ENCODE measurements at regions not wholly inside any gene's neighbourhood (a gene's known extent, or its start where the extent isn't known, plus 50 kb on each side); places are given as distances from the start of the nearest gene placed in this dataset.

DNA sequence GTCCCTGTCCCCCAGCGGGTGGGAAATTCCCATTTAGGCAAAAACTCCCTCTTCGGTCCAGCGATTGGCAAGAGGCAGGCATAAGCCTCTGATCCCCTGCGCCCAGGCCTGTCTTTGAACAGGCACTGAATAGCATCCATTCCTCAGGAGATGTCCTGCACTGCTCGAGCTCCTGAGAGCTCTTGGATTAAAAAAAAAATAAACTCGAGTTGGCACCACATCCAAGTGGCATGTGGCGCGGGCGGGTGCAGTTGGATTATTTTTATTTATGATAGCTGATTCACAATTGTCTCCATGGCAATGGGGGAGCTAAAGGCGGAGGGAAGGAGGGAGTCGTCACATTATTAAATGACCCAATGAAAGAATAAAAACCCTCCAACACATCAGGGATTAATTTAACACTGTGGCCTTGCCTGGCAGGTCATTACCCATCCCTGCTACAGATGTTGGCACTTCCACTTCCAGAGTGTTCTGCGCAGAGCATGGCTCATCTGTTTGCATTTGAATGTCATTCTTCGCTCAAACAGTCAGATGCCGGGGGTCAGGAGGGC is 207.2 kb downstream of the AACS start:
- DNase-seq (ENCODE audit: extremely low read depth, low read depth): no peak
- TF ChIP-seq CTCF (IDR thresholded peaks at IDR 0.05; ENCODE audit: low read depth, low read length, missing control alignments): no peak
- no peak overlapping the region for H3K4me3 ChIP-seq (replicated peaks; ENCODE audit: low read depth, low read length)

DNA sequence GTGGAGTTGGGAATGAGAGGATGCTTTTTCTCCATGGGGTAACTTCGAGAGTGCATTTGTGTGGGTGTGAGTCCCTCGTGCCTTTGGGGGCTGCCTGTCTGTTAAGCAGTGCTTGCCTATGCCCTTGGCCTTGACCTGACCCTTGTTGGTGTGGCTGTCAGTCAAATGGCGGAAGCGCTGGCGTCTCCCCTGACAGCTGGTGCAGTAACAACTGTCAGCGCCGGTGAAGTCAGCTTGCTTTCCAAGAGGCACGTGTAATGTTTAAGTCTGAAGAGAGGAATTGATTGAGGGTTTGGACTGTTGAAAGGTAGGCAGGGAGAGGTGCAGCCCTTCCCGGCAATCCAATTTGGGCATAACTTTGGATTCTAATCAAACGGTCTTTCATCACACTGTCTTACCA is 211.3 kb downstream of the AACS start:
- TF ChIP-seq CTCF (IDR thresholded peaks at IDR 0.05; ENCODE audit: low read depth, low read length, missing control alignments): no peak
- H3K4me3 ChIP-seq (replicated peaks; ENCODE audit: low read depth, low read length): no peak overlapping the region
- DNase-seq (ENCODE audit: extremely low read depth, low read depth): no peak

- DNase-seq (ENCODE audit: extremely low read depth, low read depth): no peak
- no peak overlapping the region for H3K4me3 ChIP-seq (replicated peaks; ENCODE audit: low read depth, low read length)
These were observed 215.5 kb downstream of the AACS start for GRCh38 chr12:125280482-125281377.

DNA sequence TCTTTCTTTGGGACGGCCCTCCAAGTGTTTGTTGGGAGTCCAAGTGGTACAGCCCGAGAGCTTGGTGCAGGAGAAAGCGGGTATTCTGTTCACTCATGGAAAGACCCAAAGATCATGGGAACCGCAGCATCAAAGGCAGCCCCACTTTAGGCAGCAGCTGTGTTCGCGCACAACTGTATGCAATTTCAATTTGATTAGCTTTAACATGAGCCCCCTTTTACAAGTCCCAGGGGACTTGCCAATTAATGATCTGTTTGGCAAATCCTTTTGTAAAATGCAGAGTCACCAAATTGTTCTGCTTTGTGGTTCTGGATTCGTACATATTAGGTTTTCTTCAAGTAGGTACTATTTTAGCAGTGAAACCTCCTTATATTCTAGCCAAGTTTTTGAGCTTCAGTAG is 217.7 kb downstream of the AACS start:
- no peak for DNase-seq (ENCODE audit: extremely low read depth, low read depth)
- no peak overlapping the region for H3K4me3 ChIP-seq (replicated peaks; ENCODE audit: low read depth, low read length)
- TF ChIP-seq CTCF (IDR thresholded peaks at IDR 0.05; ENCODE audit: low read depth, low read length, missing control alignments): no peak

More at GRCh38 chr12:125280482-125281377, 215.5 kb downstream of the AACS start:
- TF ChIP-seq CTCF (IDR thresholded peaks at IDR 0.05; ENCODE audit: low read depth, low read length, missing control alignments): no peak

- no peak for DNase-seq (ENCODE audit: extremely low read depth, low read depth)
- TF ChIP-seq CTCF (IDR thresholded peaks at IDR 0.05; ENCODE audit: low read depth, low read length, missing control alignments): no peak
- no peak overlapping the region for H3K4me3 ChIP-seq (replicated peaks; ENCODE audit: low read depth, low read length)
These were observed 218.3 kb downstream of the AACS start for GRCh38 chr12:125283521-125283920.

DNA sequence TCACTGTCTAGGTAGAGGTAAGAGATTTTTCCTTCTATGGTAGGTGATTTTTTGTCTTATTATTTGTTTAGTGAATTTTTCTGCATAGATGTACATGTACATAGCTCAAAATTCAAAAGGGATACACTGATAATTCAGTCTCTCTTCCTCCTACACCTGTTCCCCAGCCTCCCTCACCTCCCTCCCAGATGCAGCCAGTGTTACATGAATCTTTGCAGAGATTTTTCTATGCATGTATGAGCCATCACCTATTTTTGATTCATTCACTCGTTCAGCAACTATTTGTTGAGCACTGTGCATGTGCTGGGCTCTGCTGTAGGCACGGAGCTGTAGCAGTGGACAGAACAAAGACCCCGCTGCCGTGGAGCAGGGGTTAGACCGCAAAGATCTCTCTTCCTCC is 218.9 kb downstream of the AACS start:
- DNase-seq (ENCODE audit: extremely low read depth, low read depth): no peak
- TF ChIP-seq CTCF (IDR thresholded peaks at IDR 0.05; ENCODE audit: low read depth, low read length, missing control alignments): no peak
- no peak overlapping the region for H3K4me3 ChIP-seq (replicated peaks; ENCODE audit: low read depth, low read length)
